ENCODE measurements at regions not wholly inside any gene's neighbourhood (a gene's known extent, or its start where the extent isn't known, plus 50 kb on each side); places are given as distances from the start of the nearest gene placed in this dataset.

- Histone ChIP-seq H3K9me3 (no peaks in the 10 kb centered on the region), H3K27me3 (no peaks in the 10 kb centered on the region), H3K4me1 (no peaks in the 10 kb centered on the region), H3K27ac (no peak overlapping the region), H3K4me3 (no peak overlapping the region), H3K36me3 (no peaks in the 10 kb centered on the region)
- TF ChIP-seq CTCF (IDR thresholded peaks at IDR 0.05): no peak
- intact Hi-C loops (cut with DNase I): no loop called here
- ATAC-seq (no peak), DNase-seq (no peak)
Measured at GRCh38 chr18:4677006-4677405, 221.9 kb upstream of the DLGAP1 start.

- Histone ChIP-seq H3K27me3 (no peaks in the 10 kb centered on the region), H3K27ac (no peak overlapping the region), H3K36me3 (no peaks in the 10 kb centered on the region), H3K9me3 (peaks cover 10% of the 10 kb centered on the region), H3K4me1 (no peaks in the 10 kb centered on the region), H3K4me3 (no peak overlapping the region)
- TF ChIP-seq CTCF (IDR thresholded peaks at IDR 0.05): no peak
- no peak for ATAC-seq
- intact Hi-C loops (cut with DNase I): no loop called here
- no peak for DNase-seq
Measured at GRCh38 chr18:4672162-4672561, 217.1 kb upstream of the DLGAP1 start.

DNA sequence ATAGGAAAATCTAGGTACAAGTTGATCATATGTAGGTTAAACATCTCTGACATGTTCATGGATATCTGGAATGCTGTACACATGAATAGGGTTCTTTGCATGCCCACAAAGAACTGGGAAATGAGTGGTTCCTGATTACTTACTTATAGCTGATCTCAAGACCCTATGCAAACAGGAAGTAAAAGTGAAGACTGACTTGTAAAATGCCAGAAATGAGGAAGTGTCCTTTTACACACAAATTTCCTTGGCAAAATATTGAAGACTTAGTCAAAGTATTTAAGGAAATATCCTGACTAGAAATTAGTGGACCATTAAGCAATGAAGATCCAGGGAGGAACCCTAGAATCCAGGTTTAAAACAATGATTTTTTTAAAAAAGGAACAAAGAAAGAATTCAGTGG, 203.7 kb upstream of the DLGAP1 start:
- Histone ChIP-seq H3K27ac (no peak overlapping the region), H3K27me3 (no peaks in the 10 kb centered on the region), H3K9me3 (no peaks in the 10 kb centered on the region), H3K4me1 (no peaks in the 10 kb centered on the region), H3K36me3 (no peaks in the 10 kb centered on the region), H3K4me3 (no peak overlapping the region)
- ATAC-seq: no peak
- no peak for TF ChIP-seq CTCF (IDR thresholded peaks at IDR 0.05)
- intact Hi-C loops (cut with DNase I): no loop called here
- DNase-seq: no peak

DNA sequence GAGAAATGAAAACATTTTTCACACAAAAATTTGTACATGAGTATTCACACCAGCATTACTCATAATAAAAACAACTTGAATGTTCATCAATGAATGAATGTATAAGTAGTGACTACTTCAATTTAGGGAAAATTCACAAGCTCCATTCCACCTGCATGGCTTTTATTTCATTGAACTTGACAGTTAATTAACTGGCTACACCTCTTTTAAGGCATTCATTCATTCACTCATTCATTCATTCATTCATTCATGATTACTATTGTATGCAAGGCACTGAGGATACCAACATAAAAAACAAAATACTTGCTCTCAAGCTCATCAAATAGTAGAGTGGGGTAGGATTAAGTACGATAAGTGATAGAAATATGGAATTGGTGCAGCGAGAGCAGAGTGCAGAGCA, 198.3 kb upstream of the DLGAP1 start:
- H3K4me1 ChIP-seq: no peaks in the 10 kb centered on the region
- intact Hi-C loops (cut with DNase I): no loop called here
- H3K4me3 ChIP-seq: no peak overlapping the region
- no peaks in the 10 kb centered on the region for H3K36me3 ChIP-seq
- no peak overlapping the region for H3K27ac ChIP-seq
- no peak for TF ChIP-seq CTCF (IDR thresholded peaks at IDR 0.05)
- DNase-seq (no peak), ATAC-seq (no peak)
- no peaks in the 10 kb centered on the region for H3K27me3 ChIP-seq
- H3K9me3 ChIP-seq: no peaks in the 10 kb centered on the region

- no peak for DNase-seq
- Histone ChIP-seq H3K4me1 (no peaks in the 10 kb centered on the region), H3K27ac (no peak overlapping the region), H3K9me3 (no peaks in the 10 kb centered on the region), H3K36me3 (no peaks in the 10 kb centered on the region), H3K27me3 (no peaks in the 10 kb centered on the region), H3K4me3 (no peak overlapping the region)
- no peak for ATAC-seq
- intact Hi-C loops (cut with DNase I): no loop called here
- TF ChIP-seq CTCF (IDR thresholded peaks at IDR 0.05): no peak
Measured at GRCh38 chr18:4641771-4642368, 186.8 kb upstream of the DLGAP1 start.
